ENCODE measurements at regions not wholly inside any gene's neighbourhood (a gene's known extent, or its start where the extent isn't known, plus 50 kb on each side); places are given as distances from the start of the nearest gene placed in this dataset.

DNA sequence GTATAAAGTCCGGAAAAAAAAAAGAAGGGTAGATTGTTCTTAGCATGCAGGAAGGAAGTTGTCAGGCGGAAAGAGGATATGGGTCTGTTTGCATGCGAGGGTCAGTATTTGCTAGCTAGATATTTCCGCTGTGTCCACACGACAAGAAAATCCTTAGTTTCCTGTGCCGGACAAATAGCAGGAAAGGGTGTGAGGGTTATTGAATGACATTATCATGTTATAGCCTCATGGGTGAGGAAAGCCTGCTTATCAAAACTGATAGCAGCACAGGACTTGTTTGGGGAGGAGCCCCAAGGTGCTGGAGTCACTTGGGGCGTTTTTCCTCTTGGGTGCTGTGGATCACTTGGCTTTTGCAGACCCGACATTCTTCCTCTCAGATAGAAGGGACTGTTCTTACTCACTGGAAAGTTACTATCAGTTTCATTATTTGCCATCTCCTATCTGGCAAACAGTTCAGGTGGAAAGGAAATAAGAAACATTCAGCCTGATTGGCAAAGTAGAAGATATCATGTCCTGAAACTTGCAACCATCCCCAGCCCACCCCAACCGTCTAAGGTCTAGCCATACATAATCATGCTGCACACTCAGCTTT lies 127.2 kb upstream of the DPH6 start:
- CTCF ChIA-PET: no interaction called here
- H3K27me3 ChIP-seq (ENCODE audit: insufficient read depth, low read length): no peaks in the 10 kb centered on the region
- DNase-seq (ENCODE audit: low read depth, low spot score) (no peak), ATAC-seq (no peak)
- H4K20me1 ChIP-seq (ENCODE audit: insufficient read depth): no peaks in the 10 kb centered on the region
- RAD21 ChIA-PET (ENCODE audit: low non-redundant PET in 1 of 2, low total read pairs in 2 of 2, uncharacterized antibody in 2 of 2, unreplicated experiment in 2 of 2): no interaction called here
- POLR2A ChIA-PET: no interaction called here
- H2AFZ ChIP-seq (ENCODE audit: low read depth, low read length, poor library complexity, severe bottlenecking): no peak overlapping the region
- no peaks in the 10 kb centered on the region for H3K9me3 ChIP-seq (ENCODE audit: control insufficient read depth in 1 of 2, insufficient read depth in 1 of 2, low read depth in 1 of 2, low read length in 2 of 2)
- H3K27ac ChIP-seq (ENCODE audit: low read depth, low read length): no peak overlapping the region
- H3K9me2 ChIP-seq (ENCODE audit: insufficient read depth): no peaks in the 10 kb centered on the region
- no peaks in the 10 kb centered on the region for H3K4me1 ChIP-seq (ENCODE audit: control insufficient read depth in 1 of 2, insufficient read depth in 2 of 2, low read length in 2 of 2)
- H3K4me2 ChIP-seq (ENCODE audit: low read length): no peak overlapping the region
- BruUV-seq (replicated peaks): no TSS peak
- intact Hi-C loops (cut with micrococcal nuclease): no loop called here
- H3K36me3 ChIP-seq (ENCODE audit: control insufficient read depth in 1 of 2, insufficient read depth in 2 of 2, low read length in 2 of 2): no peaks in the 10 kb centered on the region
- H3K79me2 ChIP-seq (ENCODE audit: insufficient read depth, low read length): no peaks in the 10 kb centered on the region
- no peak overlapping the region for H3K4me3 ChIP-seq (replicated peaks in 1 of 2; ENCODE audit: low read depth in 1 of 2, low read length in 2 of 2)
- no peak for TF ChIP-seq SIN3A (IDR thresholded peaks at IDR 0.05; ENCODE audit: low read depth)
- no peak overlapping the region for H3K9ac ChIP-seq (ENCODE audit: low read length)

DNA sequence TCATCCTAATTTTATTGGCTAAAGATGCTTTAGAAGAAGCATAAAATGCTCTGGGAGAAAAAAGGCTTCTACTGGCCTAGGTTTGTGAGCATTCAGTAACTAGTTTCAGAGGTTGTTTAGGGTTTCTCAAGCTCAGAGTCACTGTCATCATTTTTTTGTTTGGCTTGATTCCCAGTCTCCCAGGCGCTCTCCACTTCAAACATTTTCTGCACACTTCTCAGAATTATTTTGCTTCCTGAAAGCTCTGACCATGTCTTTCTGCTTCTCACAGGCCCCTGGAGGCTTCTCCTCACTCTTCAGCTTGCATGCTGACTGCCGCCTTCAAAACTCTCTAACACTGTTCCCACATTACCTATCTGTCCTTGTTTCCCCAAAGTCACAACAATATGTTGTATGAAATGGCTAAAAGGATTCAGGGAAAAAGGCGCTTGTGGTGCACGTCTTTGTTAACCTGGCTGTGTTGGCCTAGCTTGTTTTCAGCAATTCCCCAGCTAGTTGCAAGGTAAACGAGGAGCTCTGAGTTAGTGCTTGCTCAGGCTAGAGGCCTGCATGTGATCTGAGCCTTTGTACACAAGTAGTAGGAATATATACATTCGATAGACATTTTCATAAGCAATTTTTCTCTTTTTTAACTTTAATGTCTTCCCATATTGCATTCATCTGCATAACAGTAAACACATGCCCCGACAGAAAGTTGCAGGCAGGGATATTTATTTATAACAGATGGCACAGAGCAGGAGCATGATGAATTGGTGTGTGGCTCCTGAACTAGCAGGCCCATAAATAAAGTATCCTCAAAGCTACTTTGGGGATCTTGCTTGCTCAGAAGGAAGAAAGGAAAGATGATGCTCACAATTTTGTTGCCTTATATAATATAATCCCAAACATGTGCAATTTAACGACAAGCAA lies 129.2 kb upstream of the DPH6 start:
- no peaks in the 10 kb centered on the region for H3K36me3 ChIP-seq (ENCODE audit: control insufficient read depth in 1 of 2, insufficient read depth in 2 of 2, low read length in 2 of 2)
- no peaks in the 10 kb centered on the region for H3K4me1 ChIP-seq (ENCODE audit: control insufficient read depth in 1 of 2, insufficient read depth in 2 of 2, low read length in 2 of 2)
- H3K4me2 ChIP-seq (ENCODE audit: low read length): no peak overlapping the region
- no peaks in the 10 kb centered on the region for H3K9me3 ChIP-seq (ENCODE audit: control insufficient read depth in 1 of 2, insufficient read depth in 1 of 2, low read depth in 1 of 2, low read length in 2 of 2)
- DNase-seq (ENCODE audit: low read depth, low spot score) (no peak), ATAC-seq (no peak)
- H3K4me3 ChIP-seq (replicated peaks in 1 of 2; ENCODE audit: low read depth in 1 of 2, low read length in 2 of 2): no peak overlapping the region
- no peak overlapping the region for H3K9ac ChIP-seq (ENCODE audit: low read length)
- RAD21 ChIA-PET (ENCODE audit: low non-redundant PET in 1 of 2, low total read pairs in 2 of 2, uncharacterized antibody in 2 of 2, unreplicated experiment in 2 of 2): no interaction called here
- no peaks in the 10 kb centered on the region for H4K20me1 ChIP-seq (ENCODE audit: insufficient read depth)
- intact Hi-C loops (cut with micrococcal nuclease): no loop called here
- CTCF ChIA-PET: no interaction called here
- BruUV-seq (replicated peaks): no TSS peak
- POLR2A ChIA-PET: no interaction called here
- H3K27ac ChIP-seq (ENCODE audit: low read depth, low read length): no peak overlapping the region
- no peaks in the 10 kb centered on the region for H3K27me3 ChIP-seq (ENCODE audit: insufficient read depth, low read length)
- no peak overlapping the region for H2AFZ ChIP-seq (ENCODE audit: low read depth, low read length, poor library complexity, severe bottlenecking)
- no peaks in the 10 kb centered on the region for H3K9me2 ChIP-seq (ENCODE audit: insufficient read depth)
- H3K79me2 ChIP-seq (ENCODE audit: insufficient read depth, low read length): no peaks in the 10 kb centered on the region
- TF ChIP-seq ZNF274 (IDR thresholded peaks at IDR 0.05; ENCODE audit: low read depth, low read length): no peak
- no peak for TF ChIP-seq ELF1 (IDR thresholded peaks at IDR 0.05; ENCODE audit: borderline replicate concordance, low read depth)
- TF ChIP-seq CEBPB (IDR thresholded peaks at IDR 0.05; ENCODE audit: low read depth): no peak
- TF ChIP-seq POLR2A (IDR thresholded peaks at IDR 0.05; ENCODE audit: borderline replicate concordance, extremely low read depth, insufficient read depth, insufficient read length): no peak
- TF ChIP-seq POLR2AphosphoS5 (IDR thresholded peaks at IDR 0.05; ENCODE audit: low read depth, low read length): no peak
- no peak for TF ChIP-seq EZH2 (IDR thresholded peaks at IDR 0.05)
- TF ChIP-seq SIN3A (IDR thresholded peaks at IDR 0.05; ENCODE audit: low read depth): no peak
- TF ChIP-seq TCF7L2 (IDR thresholded peaks at IDR 0.05; ENCODE audit: borderline replicate concordance, extremely low read depth, insufficient read depth, insufficient read length): no peak
- TF ChIP-seq, protein P1, sequence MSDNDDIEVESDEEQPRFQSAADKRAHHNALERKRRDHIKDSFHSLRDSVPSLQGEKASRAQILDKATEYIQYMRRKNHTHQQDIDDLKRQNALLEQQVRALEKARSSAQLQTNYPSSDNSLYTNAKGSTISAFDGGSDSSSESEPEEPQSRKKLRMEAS (IDR thresholded peaks at IDR 0.05): no peak
- TF ChIP-seq SP1 (IDR thresholded peaks at IDR 0.05; ENCODE audit: low read depth): no peak
- TF ChIP-seq RAD21 (IDR thresholded peaks at IDR 0.05; ENCODE audit: low read depth): no peak
- TF ChIP-seq, protein P2, sequence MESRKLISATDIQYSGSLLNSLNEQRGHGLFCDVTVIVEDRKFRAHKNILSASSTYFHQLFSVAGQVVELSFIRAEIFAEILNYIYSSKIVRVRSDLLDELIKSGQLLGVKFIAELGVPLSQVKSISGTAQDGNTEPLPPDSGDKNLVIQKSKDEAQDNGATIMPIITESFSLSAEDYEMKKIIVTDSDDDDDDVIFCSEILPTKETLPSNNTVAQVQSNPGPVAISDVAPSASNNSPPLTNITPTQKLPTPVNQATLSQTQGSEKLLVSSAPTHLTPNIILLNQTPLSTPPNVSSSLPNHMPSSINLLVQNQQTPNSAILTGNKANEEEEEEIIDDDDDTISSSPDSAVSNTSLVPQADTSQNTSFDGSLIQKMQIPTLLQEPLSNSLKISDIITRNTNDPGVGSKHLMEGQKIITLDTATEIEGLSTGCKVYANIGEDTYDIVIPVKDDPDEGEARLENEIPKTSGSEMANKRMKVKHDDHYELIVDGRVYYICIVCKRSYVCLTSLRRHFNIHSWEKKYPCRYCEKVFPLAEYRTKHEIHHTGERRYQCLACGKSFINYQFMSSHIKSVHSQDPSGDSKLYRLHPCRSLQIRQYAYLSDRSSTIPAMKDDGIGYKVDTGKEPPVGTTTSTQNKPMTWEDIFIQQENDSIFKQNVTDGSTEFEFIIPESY (IDR thresholded peaks at IDR 0.05; ENCODE audit: extremely low read depth, insufficient replicate concordance, low read length): no peak
- no peak for TF ChIP-seq EZH2phosphoT487 (IDR thresholded peaks at IDR 0.05; ENCODE audit: borderline replicate concordance)

Data from HCT116 (cell line).